ENCODE measurements at regions not wholly inside any gene's neighbourhood (a gene's known extent, or its start where the extent isn't known, plus 50 kb on each side); places are given as distances from the start of the nearest gene placed in this dataset.

DNA sequence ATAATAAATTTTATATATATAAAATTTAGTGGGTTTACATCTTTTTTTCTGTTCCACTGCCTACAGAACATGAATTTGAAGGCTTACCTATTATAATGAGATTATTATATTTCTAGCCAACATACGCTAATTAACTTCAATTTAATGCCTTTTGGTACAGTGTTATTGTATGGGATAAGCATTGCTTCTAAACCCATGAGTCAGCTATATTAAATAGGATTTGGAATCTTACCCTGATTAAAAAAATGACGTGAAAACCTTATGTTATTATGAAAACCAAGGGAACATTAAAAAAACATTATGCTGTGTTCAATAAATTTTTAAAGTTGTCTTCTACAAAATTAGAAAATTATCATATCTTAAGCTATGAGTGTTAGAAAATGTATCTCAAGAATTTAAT lies 334.0 kb upstream of the RGS17 start:
- Histone ChIP-seq H3K9ac (ENCODE audit: low read depth in 1 of 2, low read length in 2 of 2) (no peak overlapping the region), H3K27me3 (ENCODE audit: control insufficient read depth in 4 of 4, insufficient read depth in 4 of 4, low read length in 3 of 4) (no peaks in the 10 kb centered on the region), H3K4me1 (ENCODE audit: control insufficient read depth in 4 of 4, insufficient read depth in 4 of 4, low read length in 3 of 4) (no peaks in the 10 kb centered on the region), H3K9me3 (ENCODE audit: control insufficient read depth in 4 of 4, low read length in 3 of 4) (peaks cover 0 to 5% (median 2%) of the 10 kb centered on the region in 4 donors), H3K4me3 (ENCODE audit: low read depth in 1 of 3, low read length in 3 of 3) (no peak overlapping the region), H3K27ac (ENCODE audit: low read depth in 1 of 2, low read length in 2 of 2) (no peak overlapping the region), H3K36me3 (ENCODE audit: control insufficient read depth in 4 of 4, insufficient read depth in 3 of 4, low read depth in 1 of 4, low read length in 3 of 4) (no peaks in the 10 kb centered on the region)
- TF ChIP-seq, protein P1, sequence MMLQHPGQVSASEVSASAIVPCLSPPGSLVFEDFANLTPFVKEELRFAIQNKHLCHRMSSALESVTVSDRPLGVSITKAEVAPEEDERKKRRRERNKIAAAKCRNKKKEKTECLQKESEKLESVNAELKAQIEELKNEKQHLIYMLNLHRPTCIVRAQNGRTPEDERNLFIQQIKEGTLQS (IDR thresholded peaks at IDR 0.05): no peak
- TF ChIP-seq SP1 (IDR thresholded peaks at IDR 0.05) (no peak), NR2F2 (IDR thresholded peaks at IDR 0.05) (no peak), RXRA (IDR thresholded peaks at IDR 0.05) (no peak), FOXA1 (IDR thresholded peaks at IDR 0.05) (no peak), GABPA (IDR thresholded peaks at IDR 0.05 in 1 of 2, conservative IDR thresholded peaks at IDR 0.05 in 1 of 2) (no peak), HNF4A (conservative IDR thresholded peaks at IDR 0.05) (no peak), FOXA2 (IDR thresholded peaks at IDR 0.05) (no peak), JUND (IDR thresholded peaks at IDR 0.05) (no peak)
- TF ChIP-seq, protein P2, sequence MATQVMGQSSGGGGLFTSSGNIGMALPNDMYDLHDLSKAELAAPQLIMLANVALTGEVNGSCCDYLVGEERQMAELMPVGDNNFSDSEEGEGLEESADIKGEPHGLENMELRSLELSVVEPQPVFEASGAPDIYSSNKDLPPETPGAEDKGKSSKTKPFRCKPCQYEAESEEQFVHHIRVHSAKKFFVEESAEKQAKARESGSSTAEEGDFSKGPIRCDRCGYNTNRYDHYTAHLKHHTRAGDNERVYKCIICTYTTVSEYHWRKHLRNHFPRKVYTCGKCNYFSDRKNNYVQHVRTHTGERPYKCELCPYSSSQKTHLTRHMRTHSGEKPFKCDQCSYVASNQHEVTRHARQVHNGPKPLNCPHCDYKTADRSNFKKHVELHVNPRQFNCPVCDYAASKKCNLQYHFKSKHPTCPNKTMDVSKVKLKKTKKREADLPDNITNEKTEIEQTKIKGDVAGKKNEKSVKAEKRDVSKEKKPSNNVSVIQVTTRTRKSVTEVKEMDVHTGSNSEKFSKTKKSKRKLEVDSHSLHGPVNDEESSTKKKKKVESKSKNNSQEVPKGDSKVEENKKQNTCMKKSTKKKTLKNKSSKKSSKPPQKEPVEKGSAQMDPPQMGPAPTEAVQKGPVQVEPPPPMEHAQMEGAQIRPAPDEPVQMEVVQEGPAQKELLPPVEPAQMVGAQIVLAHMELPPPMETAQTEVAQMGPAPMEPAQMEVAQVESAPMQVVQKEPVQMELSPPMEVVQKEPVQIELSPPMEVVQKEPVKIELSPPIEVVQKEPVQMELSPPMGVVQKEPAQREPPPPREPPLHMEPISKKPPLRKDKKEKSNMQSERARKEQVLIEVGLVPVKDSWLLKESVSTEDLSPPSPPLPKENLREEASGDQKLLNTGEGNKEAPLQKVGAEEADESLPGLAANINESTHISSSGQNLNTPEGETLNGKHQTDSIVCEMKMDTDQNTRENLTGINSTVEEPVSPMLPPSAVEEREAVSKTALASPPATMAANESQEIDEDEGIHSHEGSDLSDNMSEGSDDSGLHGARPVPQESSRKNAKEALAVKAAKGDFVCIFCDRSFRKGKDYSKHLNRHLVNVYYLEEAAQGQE (IDR thresholded peaks at IDR 0.05): no peak
- TF ChIP-seq, protein P3, sequence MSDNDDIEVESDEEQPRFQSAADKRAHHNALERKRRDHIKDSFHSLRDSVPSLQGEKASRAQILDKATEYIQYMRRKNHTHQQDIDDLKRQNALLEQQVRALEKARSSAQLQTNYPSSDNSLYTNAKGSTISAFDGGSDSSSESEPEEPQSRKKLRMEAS (IDR thresholded peaks at IDR 0.05): no peak
- no peak for DNase-seq (ENCODE audit: low spot score)
- 75% methylated on average over 2 of the region's 2 CpGs for WGBS

- Histone ChIP-seq H3K27ac (ENCODE audit: low read depth in 1 of 2, low read length in 2 of 2) (no peak overlapping the region), H3K27me3 (ENCODE audit: control insufficient read depth in 4 of 4, insufficient read depth in 4 of 4, low read length in 3 of 4) (no peaks in the 10 kb centered on the region), H3K9me3 (ENCODE audit: control insufficient read depth in 4 of 4, low read length in 3 of 4) (no peaks in the 10 kb centered on the region), H3K36me3 (ENCODE audit: control insufficient read depth in 4 of 4, insufficient read depth in 3 of 4, low read depth in 1 of 4, low read length in 3 of 4) (no peaks in the 10 kb centered on the region), H3K4me1 (ENCODE audit: control insufficient read depth in 4 of 4, insufficient read depth in 4 of 4, low read length in 3 of 4) (no peaks in the 10 kb centered on the region), H3K4me3 (ENCODE audit: low read depth in 1 of 3, low read length in 3 of 3) (no peak overlapping the region), H3K9ac (ENCODE audit: low read depth in 1 of 2, low read length in 2 of 2) (no peak overlapping the region)
- TF ChIP-seq TAF1 (conservative IDR thresholded peaks at IDR 0.05): no peak
- no peak for TF ChIP-seq JUND (IDR thresholded peaks at IDR 0.05)
- TF ChIP-seq RAD21 (IDR thresholded peaks at IDR 0.05): no peak
- no peak for TF ChIP-seq GABPA (IDR thresholded peaks at IDR 0.05 in 1 of 2, conservative IDR thresholded peaks at IDR 0.05 in 1 of 2)
- TF ChIP-seq, protein P4, sequence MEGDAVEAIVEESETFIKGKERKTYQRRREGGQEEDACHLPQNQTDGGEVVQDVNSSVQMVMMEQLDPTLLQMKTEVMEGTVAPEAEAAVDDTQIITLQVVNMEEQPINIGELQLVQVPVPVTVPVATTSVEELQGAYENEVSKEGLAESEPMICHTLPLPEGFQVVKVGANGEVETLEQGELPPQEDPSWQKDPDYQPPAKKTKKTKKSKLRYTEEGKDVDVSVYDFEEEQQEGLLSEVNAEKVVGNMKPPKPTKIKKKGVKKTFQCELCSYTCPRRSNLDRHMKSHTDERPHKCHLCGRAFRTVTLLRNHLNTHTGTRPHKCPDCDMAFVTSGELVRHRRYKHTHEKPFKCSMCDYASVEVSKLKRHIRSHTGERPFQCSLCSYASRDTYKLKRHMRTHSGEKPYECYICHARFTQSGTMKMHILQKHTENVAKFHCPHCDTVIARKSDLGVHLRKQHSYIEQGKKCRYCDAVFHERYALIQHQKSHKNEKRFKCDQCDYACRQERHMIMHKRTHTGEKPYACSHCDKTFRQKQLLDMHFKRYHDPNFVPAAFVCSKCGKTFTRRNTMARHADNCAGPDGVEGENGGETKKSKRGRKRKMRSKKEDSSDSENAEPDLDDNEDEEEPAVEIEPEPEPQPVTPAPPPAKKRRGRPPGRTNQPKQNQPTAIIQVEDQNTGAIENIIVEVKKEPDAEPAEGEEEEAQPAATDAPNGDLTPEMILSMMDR (IDR thresholded peaks at IDR 0.05; ENCODE audit: low read depth, low read length, missing input control): no peak
- TF ChIP-seq FOXA2 (IDR thresholded peaks at IDR 0.05): no peak
- TF ChIP-seq NR2F2 (IDR thresholded peaks at IDR 0.05): no peak
- no peak for TF ChIP-seq ZBTB33 (IDR thresholded peaks at IDR 0.05)
- TF ChIP-seq, protein P3 (IDR thresholded peaks at IDR 0.05): no peak
- no peak for TF ChIP-seq EGR1 (IDR thresholded peaks at IDR 0.05; ENCODE audit: low read depth in 2 of 2)
- TF ChIP-seq HNF4A (conservative IDR thresholded peaks at IDR 0.05): no peak
- TF ChIP-seq, protein P2 (IDR thresholded peaks at IDR 0.05): no peak
- no peak for TF ChIP-seq SP1 (IDR thresholded peaks at IDR 0.05)
- TF ChIP-seq YY1 (IDR thresholded peaks at IDR 0.05): no peak
- TF ChIP-seq, protein P1 (IDR thresholded peaks at IDR 0.05): no peak
- TF ChIP-seq HNF4G (IDR thresholded peaks at IDR 0.05): no peak
- DNase-seq (ENCODE audit: low spot score): no peak
Observed at GRCh38 chr6:153449279-153449678, 318.2 kb upstream of the RGS17 start.
